Stimulated activated CD8-positive, alpha-beta memory T cell treated with anti-CD3 and anti-CD28 coated beads, Interleukin-15, amount 100 ng/mL, for 48 hours (primary cell): ENCODE measurements at regions not wholly inside any gene's neighbourhood (a gene's known extent, or its start where the extent isn't known, plus 50 kb on each side); places are given as distances from the start of the nearest gene placed in this dataset.

Source experiments
- DNase-seq, 2 donors: peaks; one replicate each; pipeline ENCODE4 v3.0.0-alpha.2; 2020; ENCODE audit warnings: low read depth in 2 of 2

DNA sequence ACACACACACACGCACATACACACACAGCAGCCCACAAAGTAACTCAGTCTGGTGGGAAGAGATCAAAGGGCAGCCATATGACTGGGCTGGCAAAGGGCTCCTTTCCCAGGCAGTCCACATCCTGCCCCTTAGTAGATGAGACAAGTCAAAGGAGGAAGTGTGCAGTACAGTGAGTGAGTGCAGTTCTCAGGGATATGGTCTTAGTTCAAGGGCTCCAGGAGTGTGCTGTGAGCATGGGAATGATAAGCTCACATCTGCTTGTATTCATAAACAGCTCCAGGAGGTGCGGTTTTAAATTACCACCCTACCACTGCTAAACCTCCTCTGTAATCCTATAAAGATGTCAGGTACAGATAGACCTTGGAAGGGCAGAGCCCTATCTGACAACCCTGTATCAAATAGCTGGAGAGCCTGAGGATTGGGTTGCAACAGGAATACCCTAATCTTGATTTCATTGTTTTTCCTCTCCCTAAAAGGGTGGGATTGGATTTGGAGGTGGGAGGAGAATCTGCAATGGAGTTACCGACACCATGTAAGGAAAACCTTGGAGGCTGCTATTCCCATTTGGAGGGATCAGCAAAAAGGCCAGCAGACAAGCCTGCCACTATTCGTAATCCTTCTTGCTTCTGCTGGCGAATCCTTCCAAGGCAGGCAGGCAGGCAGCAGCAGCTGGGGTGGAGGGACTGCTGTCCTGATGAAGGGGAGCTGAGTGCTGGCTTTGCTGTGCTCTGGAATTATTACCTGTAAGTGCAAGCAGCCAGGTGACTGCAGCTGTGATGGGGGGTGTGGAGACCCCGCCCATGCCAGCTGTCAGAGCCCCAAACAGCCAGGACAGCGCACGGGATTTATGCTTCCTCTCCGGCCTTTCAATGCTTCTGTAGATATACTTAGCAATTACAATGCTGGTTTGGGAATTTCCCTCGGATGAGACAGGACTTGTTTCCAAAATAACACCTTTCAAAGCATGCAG lies 342.7 kb downstream of the PRL start:
- DNase-seq: no peak

DNA sequence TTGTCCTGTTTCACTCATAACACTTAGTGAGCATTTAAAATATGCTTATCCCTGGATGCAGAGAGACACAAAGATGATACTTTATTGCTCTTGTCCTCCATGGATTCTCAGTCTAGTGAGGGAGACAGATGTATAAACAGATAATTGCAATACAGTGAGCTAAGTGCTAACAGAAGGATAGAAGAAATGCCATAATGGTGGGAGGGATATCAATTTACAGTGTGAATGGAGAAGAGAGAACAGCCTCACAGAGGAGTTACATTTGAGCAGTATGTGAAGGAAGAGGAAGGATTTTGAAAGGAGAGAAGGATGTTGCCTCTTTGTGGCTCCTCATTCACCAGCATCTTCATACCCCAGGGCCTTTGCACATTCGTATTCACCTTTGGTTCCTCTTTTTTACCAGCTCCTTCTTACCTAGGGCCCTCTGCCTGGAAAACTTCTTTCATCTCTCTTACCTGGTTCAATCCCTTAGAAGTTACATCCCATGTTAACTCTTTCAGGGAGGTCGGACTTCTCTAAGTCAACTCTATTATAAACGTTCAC lies 341.7 kb downstream of the PRL start:
- no peak for DNase-seq

DNA sequence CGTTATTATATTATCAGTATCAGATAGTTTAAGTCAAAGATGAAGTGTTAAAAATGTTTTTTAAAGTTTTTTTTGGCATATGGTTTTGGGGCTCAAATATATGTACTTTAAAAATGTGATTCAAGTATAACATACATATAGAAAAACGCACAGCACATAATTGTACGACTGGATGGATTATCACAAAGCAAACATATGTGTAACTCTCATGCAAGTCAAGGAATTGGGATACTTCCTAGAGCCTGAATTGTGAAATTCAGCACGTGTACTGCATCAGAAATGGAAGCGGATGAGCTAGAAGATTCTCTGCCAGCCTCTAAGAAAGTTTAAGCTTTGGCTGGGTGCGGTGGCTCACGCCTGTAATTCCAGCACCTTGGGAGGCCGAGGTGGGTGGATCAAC lies 340.9 kb downstream of the PRL start:
- DNase-seq: no peak

DNA sequence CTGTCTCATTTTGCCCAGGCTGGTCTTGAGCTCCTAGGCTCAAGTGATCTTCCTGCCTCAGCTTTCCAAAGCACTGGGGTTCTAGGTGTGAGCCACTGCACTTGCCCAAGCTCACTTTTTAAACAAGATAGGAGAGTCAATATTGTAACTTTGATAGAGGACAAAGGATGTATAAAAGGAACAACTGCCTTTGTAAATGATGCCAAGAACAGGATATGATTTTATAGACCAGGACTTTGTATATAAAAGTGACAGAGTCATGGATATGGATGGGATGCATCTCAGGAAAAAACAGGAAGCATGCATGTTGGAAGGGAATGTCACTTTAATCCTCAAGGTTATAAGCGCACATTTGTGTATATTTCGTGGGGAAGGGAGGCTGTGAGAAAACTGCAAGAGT lies 338.4 kb downstream of the PRL start:
- no peak for DNase-seq

DNA sequence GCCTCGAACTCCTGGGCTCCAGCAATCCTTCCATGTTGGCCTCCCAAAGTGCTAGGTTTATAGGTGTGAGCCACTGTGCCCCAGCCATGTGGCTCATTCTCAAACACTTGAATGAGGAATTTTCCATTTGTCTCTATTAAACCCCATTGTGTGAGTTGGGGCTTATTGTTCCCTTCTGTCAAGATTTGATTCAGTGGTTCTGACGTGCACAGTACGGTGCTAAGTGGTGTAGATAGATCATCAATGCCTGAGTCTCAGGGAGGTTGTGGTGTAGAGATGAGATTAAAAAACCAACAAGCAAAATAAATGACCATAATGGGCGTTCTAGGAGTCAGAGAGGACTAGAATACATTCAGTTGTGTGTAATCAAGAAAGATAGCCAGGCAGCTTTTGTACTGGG lies 335.6 kb downstream of the PRL start:
- no peak for DNase-seq

DNA sequence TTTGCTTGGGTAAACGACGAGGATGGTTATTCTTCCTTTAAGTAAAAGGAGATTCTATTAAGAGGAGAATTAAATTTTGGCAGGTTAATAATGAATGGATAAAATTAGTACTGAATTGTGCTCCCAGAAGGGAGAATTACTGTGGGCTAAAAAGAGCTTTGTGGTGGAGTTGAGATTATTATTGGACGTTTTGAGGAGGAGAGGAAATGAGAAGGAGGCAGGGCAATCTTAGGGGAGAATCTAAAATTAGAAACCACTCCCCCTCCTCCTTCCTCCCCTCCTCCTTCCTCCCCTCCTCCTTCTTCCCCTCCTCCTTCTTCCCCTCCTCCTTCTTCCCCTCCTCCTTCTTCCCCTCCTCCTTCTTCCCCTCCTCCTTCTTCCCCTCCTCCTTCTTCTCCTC lies 331.8 kb downstream of the PRL start:
- no peak for DNase-seq

DNA sequence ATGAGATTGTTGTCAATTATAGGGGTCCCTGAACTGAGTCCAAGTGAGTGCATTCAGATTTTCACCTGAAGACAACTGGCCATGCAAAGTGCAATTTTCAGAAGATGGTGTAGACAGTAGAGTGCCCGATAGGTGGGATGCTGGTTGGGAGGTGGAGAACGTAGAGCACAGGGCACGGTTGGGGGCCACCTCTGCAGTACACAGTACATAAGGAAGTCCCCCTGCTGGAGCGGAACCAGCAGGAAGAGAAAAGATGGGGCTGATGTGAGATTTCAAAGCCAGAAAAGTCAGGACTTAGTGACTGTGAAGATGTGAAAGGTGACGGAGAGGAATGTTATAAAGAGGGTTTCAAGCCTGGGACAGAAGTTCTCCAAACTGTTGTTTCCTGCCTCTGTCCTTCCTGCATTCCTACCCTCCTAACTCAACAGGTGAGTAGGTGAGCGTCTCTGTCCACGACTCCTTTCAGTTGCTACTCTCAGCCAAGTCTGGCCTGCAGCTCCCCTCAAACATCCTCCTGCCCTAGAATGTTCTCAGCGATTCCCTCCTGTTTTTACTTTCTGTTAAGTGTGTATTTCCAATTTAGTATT lies 330.8 kb downstream of the PRL start:
- no peak for DNase-seq

DNA sequence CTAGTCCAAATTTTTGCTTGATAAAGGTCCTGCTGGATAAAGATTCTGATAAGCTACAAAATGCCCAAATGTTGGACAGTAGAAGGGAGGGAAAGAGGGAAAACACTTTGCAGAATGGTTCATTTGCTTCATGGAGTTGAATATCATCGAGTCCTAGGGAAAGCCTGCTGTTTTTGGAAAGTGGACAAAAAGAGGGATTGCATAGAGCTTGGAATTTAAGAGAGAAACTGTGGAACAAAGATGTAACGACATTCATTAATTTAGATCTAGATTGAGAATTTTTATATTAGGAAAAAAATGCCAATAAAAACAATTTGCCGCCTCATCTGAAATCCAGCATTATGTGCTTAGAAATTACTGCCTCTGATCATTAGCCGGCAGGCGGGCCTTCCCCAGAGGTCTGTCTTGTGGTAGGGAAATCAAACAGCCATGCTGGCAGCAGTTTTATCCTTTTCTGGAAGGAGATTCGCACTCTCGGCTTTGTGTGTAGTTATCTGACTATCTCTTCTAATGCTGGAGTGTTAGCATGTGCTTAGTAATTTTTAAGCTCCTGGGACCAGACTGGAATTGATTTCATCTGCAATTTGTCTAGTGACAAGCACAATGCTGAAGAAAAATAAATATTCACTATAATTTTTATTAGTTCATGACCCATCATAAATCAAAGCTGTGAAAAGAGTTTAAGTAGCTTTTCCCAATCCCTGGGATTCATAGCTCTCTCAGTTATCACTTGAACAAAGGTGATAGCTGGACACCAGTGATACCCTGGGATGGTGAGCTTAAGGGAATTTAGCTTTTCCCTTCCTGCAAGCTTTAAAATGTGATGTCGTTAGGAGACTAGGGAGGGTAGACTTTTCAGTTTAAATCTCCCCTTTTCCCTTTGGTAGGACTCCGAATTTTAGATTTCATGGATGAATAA lies 329.5 kb downstream of the PRL start:
- no peak for DNase-seq

DNA sequence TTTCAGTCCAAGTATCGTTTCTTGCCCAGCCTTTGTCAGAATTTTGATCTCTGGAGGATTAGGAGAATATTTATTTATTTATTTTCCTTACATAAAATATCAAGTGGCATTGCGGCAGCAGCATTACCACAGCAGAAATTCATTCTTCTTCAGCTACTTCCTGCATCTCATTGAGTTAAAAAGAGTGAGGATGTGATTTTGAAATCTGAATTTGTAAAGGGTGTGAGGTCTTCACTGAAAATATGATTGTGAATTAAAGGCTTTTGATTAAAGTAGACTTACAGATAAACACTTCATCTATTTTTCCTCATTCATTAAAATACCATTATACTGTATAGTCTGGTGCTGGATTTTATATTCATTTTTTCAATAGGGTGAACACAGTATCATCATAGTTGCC lies 328.4 kb downstream of the PRL start:
- no peak for DNase-seq

DNA sequence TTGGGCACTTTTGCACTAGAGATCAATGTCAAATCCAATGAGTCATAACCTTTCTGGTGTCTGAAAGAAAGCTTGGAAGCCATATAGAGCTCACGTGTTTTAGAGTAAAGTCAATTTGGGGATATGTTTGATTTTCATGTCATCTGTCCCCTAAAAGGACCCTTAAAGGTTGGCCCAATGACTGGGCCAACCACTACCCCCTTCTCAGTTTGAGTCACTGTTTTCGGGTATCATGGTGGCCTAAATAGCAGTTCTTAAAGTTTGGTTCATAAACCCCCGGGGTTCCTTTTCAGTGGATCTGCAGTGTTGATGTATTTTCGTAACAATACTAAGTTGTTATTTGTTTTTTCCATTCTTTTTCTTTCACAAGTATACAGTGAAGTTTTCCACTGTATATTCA lies 327.6 kb downstream of the PRL start:
- DNase-seq: no peak

DNA sequence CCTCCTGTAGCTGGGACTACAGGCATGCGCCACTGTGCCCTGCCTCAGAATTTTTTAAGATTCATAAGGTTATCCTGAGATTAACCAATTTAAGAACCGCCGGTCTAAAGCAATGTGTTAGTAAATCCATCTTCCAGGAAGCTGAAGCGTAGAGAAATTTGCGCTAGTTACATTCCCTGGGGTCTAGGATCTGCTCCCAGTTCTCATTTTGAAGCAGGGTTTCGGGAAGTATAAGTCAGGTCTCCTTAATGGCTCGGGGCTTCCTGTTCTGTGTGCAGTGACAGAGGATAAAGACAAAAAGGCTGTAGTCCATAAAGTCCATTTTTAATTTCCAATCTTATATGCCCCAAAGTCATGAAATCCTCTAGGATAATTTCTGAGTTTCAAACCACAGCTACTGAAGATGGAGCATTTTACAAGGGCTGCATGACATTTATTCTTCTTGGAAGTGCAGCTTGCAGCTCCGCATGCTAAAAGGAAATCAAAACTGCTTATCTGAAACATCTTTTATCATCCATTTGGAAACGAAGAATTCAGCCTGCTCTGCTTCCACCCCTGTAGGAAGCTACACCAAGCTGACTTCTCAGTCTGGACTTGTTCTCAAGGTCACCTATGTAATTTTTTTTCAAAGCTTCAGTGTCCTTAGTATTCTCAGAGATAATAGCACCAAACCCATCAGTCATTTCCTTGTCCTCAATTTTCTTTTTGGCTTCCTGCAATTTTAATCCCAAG lies 326.1 kb downstream of the PRL start:
- no peak for DNase-seq

DNA sequence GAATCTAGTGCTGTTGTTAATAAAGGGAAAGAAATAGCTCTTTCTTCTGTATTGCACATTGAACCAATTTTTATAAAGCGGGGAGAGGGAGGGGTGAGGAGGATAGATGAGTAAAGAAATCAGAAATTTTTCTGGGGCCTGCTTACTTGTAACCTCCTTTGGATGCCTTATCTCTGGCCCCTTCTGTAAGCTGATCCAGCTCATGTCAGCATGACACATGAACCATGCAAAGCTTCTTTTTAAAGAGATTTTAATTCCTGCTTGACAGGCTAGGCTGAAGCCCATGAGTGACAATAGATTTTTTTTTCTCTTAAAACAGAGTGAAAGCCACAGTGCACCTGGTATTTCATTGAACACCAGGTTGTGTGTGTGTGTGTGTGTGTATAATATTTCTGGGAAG lies 325.3 kb downstream of the PRL start:
- no peak for DNase-seq

DNA sequence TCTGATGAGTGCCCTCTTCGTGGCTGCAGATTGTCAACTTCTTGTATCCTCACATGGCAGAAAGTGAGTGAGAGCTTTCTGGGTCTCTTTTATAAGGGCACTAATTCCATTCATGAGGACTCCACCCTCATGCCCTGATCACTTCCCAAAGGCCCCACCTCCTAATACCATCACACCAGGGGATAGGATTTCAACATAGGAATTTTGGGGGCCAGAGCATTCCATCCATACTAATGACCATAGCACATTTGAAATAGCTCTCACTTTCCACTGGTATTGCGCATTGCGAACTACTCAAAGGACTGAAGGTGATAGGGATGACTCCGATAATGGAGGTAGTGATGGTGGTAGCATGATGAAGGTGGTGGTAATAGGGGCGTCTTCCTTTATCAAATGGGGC lies 324.3 kb downstream of the PRL start:
- DNase-seq: no peak

DNA sequence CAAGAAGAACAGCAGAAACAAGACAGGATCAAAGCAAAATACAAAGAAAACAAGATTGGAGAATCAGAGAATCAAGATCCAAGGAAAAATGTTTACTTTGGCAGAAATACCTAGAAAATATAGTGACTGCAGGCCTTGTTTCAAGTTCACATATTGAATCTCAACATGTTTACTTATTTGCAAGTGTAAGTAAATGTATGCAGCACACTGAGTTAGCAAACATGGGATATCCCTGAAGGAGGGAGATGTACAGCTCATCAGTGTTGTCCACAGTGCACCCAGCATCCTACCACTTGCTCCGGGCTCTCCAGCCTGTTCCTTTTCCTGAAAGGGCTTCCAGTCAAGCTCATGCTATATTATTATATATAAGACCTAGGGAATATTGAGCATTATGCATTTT lies 319.5 kb downstream of the PRL start:
- DNase-seq: no peak

DNA sequence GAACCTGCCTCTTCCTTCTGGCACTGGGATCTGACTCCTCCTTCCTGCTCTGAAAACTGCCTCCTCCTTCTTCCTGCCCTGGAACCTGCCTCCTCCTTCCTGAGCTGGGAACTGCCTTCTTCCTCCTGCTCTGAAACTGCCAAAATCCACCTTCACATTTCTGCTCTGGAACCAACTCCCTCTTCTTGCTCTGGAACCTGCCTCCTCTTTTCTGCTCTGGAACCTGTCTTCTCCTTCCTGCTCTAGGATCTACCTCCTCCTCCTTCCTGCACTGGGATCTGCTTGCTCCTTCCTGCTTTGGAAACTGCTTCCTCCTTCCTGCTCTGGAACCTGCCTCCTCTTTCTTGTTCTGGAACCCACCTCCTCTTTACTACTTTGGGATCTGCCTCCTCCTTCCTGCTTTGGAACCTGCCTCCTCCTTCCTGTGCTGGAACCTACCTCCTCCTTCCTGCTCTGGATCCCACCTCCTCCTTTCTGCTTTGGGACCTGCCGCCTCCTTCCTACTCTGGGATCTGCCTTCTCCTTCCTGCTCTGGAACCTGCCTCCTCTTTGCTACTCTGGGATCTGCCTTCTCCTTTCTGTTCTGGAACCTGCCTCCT lies 315.5 kb downstream of the PRL start:
- DNase-seq: no peak

DNA sequence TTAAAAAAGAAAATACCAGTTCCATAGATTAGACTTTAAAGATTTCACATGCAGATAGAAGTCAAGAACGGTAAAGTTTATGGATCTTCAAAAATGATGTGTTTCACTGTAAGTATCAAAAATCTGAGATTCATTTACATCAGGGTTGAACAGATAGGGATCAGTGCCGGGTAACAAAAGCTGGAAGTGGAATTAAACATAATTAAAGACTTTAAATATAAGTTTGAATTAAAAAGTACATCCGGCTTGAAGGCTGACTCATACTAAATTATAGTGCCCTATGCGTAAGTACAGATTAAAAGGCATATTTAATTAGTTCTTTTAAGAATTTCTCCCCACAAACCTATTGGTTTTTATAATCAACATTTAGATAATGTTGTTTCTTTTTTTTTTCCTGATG lies 312.7 kb downstream of the PRL start:
- no peak for DNase-seq

DNA sequence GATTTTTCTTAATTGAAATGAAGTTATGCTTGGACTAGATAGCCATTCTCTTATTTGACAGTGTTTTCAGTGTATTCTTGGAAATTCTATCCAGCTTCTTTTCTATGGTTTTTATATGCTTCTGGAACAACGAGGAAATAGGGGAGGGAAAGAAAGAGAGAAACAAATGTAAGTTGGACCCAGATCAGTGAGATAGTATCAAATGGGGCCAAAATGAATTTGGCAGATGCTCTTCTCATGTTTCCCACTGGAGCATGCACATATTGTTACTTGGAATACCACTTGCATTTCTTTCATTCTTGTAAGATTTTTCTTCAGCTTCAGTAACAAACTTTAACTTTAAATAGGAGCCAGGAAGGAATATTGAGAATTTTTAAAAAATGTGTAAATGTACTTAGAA lies 312.3 kb downstream of the PRL start:
- no peak for DNase-seq

DNA sequence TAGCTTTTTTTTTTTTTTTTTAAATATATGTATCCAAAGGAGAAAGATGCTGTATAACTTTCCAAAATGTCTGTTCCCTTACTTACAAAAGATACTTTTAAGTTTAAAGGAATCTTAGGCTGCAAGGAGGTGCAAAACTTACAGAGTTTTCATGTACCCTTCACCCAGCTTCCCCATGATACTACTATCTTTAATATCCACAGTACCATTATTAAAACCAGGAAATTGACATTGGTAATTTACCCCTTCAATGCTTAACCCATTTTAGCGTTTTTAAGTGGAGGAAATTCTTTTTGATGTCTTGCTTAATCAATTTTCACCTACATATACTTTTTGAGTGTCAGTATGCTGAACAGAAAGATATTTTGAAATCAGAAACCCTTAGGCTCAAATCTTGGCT lies 310.9 kb downstream of the PRL start:
- no peak for DNase-seq

DNA sequence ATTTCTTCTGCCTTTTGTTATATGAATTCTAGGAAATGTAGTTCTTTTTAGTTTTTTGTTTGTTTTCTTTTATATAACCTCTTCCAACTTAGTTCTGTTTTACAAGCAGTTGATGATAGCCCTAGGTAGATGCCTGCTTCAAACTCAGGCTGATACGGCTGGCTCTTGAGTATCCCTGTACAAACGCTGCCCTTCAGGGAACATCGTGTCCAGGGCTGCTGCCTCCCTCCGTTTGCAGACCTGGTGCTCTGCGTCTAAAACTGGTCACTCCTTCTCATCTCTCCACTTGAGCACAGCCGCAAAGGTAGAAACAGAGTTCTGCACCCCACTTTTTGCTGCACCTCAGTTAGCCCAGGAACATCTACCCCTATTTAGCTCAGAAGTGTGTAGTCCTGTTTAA lies 310.1 kb downstream of the PRL start:
- DNase-seq: no peak

DNA sequence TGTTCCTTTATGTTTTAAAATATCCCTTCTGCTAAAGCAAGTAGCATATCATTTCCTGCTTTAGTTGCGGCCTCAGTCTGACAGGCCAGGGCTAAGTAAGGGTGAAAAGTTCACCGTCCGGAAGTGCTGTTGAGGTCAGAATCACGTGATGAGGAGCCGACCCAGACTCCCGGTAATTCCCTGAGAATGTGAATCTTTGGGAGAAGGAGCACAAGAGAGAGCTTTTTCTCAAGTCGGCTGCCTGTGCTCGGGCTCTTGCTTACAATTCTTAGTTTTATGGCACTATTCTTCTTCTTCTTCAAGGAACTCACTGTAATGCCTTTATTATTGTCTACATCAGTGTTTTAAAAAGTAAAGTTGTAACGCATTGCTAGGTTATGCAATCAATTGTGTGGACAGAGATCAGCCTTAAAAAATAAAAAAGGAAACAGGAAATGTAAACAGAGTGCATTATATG lies 309.3 kb downstream of the PRL start:
- DNase-seq: no peak

DNA sequence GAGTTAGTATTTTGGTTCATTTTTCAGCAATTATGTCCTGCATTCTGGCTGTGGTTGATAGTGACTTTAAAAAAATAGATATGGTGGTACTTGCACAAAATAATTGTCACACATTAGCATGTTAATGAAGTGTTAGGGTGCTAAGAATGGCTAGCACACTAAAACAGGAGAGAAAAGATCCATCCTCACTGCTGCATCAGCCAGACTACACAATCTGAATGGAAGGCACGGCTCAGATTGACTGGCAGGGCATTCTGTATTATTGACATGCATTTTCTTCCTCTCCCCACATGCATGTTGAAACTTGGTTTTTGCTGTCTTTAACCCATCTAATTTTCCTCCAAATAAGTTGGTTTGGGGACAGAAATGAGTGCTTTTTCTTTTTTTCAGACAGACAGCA lies 306.3 kb downstream of the PRL start:
- no peak for DNase-seq
